Liver (tissue), 8 donors: ENCODE measurements at regions not wholly inside any gene's neighbourhood (a gene's known extent, or its start where the extent isn't known, plus 50 kb on each side); places are given as distances from the start of the nearest gene placed in this dataset.

ENCODE experiments used
- DNase-seq: peaks from one replicate; pipeline ENCODE4 v3.0.0-alpha.2; 2017; ENCODE audit warnings: low spot score
- H3K27ac ChIP-seq, 2 donors: one replicate each; pipeline ENCODE4 v1.7.0; 2013; ENCODE audit warnings: inconsistent platforms in 2 of 2, low read length in 2 of 2, control low read depth in 1 of 2, low read depth in 1 of 2, mild to moderate bottlenecking in 1 of 2
- H3K27me3 ChIP-seq, 4 donors: one replicate each; pipeline versions ENCODE4 v1.6.1 to v1.7.0; 2013; ENCODE audit warnings: low read length in 3 of 4, inconsistent platforms in 1 of 4, mild to moderate bottlenecking in 1 of 4, moderate library complexity in 1 of 4; ENCODE audit not compliant: control insufficient read depth in 4 of 4, insufficient read depth in 4 of 4
- H3K36me3 ChIP-seq, 4 donors: one replicate each; pipeline versions ENCODE4 v1.6.1 to v1.7.0; 2013; ENCODE audit warnings: low read length in 3 of 4, mild to moderate bottlenecking in 3 of 4, low read depth in 1 of 4, moderate library complexity in 1 of 4; ENCODE audit not compliant: control insufficient read depth in 4 of 4, insufficient read depth in 3 of 4
- H3K4me1 ChIP-seq, 4 donors: one replicate each; pipeline versions ENCODE4 v1.6.1 to v1.7.0; 2013; ENCODE audit warnings: low read length in 3 of 4, mild to moderate bottlenecking in 3 of 4, moderate library complexity in 1 of 4; ENCODE audit not compliant: control insufficient read depth in 4 of 4, insufficient read depth in 4 of 4
- H3K4me3 ChIP-seq, 3 donors: one replicate each; pipeline versions ENCODE4 v1.6.1 to v1.7.0; 2013; ENCODE audit warnings: low read length in 3 of 3, control low read depth in 1 of 3, low read depth in 1 of 3, mild to moderate bottlenecking in 1 of 3
- H3K9ac ChIP-seq, 2 donors: one replicate each; pipeline ENCODE4 v1.7.0; 2013; ENCODE audit warnings: low read length in 2 of 2, mild to moderate bottlenecking in 2 of 2, moderate library complexity in 2 of 2, control low read depth in 1 of 2, low read depth in 1 of 2
- H3K9me3 ChIP-seq, 4 donors: one replicate each; pipeline versions ENCODE4 v1.6.1 to v1.7.0; 2013; ENCODE audit warnings: low read length in 3 of 4; ENCODE audit not compliant: control insufficient read depth in 4 of 4
- EGR1 ChIP-seq, 2 donors: IDR thresholded peaks; 2 replicates each; pipeline ENCODE4 v1.6.1; 2016 to 2018; ENCODE audit warnings: antibody characterized with exemption in 2 of 2, low read depth in 2 of 2
- FOXA1 ChIP-seq: IDR thresholded peaks from 2 replicates; pipeline ENCODE4 v1.6.1; 2016; ENCODE audit warnings: antibody characterized with exemption
- FOXA2 ChIP-seq: IDR thresholded peaks from 2 replicates; pipeline ENCODE4 v1.6.1; 2016; ENCODE audit warnings: antibody characterized with exemption
- GABPA ChIP-seq, 2 donors: IDR thresholded peaks in 1 of 2; conservative IDR thresholded peaks in 1 of 2; 2 replicates each; pipeline ENCODE4 v1.6.1; 2016; ENCODE audit warnings: antibody characterized with exemption in 2 of 2, mild to moderate bottlenecking in 1 of 2, moderate library complexity in 1 of 2
- HNF4A ChIP-seq, 2 donors: conservative IDR thresholded peaks; 2 replicates each; pipeline ENCODE4 v1.6.1; 2016; ENCODE audit warnings: antibody characterized with exemption in 2 of 2, mild to moderate bottlenecking in 2 of 2
- HNF4G ChIP-seq: IDR thresholded peaks from 2 replicates; pipeline ENCODE4 v1.6.1; 2016; ENCODE audit warnings: antibody characterized with exemption
- JUND ChIP-seq, 2 donors: IDR thresholded peaks; 2 replicates each; pipeline ENCODE4 v1.6.1; 2016; ENCODE audit warnings: antibody characterized with exemption in 2 of 2
- MAX ChIP-seq: IDR thresholded peaks from 2 replicates; pipeline ENCODE4 v1.6.1; 2016; ENCODE audit warnings: antibody characterized with exemption
- NR2F2 ChIP-seq: IDR thresholded peaks from 2 replicates; pipeline ENCODE4 v1.6.1; 2016; ENCODE audit warnings: antibody characterized with exemption
- RAD21 ChIP-seq, 2 donors: IDR thresholded peaks; 2 replicates each; pipeline ENCODE4 v1.6.1; 2016; ENCODE audit warnings: antibody characterized with exemption in 2 of 2, mild to moderate bottlenecking in 2 of 2
- RXRA ChIP-seq, 2 donors: IDR thresholded peaks; 2 replicates each; pipeline ENCODE4 v1.6.1; 2017 to 2018; ENCODE audit warnings: antibody characterized with exemption in 2 of 2, mild to moderate bottlenecking in 1 of 2
- SP1 ChIP-seq: IDR thresholded peaks from 2 replicates; pipeline ENCODE4 v1.6.1; 2018; ENCODE audit warnings: antibody characterized with exemption, mild to moderate bottlenecking
- TAF1 ChIP-seq: conservative IDR thresholded peaks from 2 replicates; pipeline ENCODE4 v1.6.1; 2016; ENCODE audit warnings: antibody characterized with exemption, mild to moderate bottlenecking
- YY1 ChIP-seq: IDR thresholded peaks from 2 replicates; pipeline ENCODE4 v1.6.1; 2016; ENCODE audit warnings: antibody characterized with exemption, mild to moderate bottlenecking
- WGBS: extraction: QIAGEN DNeasy Blood & Tissue Kit; methylation state at CpG from one replicate; pipeline ENCODE4 v1.1.7; 2013; 5-methylcytosine and 5-hydroxymethylcytosine counted together
- TF ChIP-seq, protein P1 (sequence below): IDR thresholded peaks from 2 replicates; pipeline ENCODE4 v1.6.1; 2016; ENCODE audit warnings: antibody characterized with exemption, mild to moderate bottlenecking
- TF ChIP-seq, protein P2 (sequence below): fragments of 150-350 bp; IDR thresholded peaks from 2 replicates; pipeline ENCODE4 v1.5.1; 2017; ENCODE audit warnings: improper control_type of control experiment, low read depth, low read length; ENCODE audit not compliant: missing input control
- TF ChIP-seq, protein P3 (sequence below): IDR thresholded peaks from 2 replicates; pipeline ENCODE4 v1.6.1; 2016; ENCODE audit warnings: antibody characterized with exemption
- TF ChIP-seq, protein P4 (sequence below): IDR thresholded peaks from 2 replicates; pipeline ENCODE4 v1.6.1; 2016; ENCODE audit warnings: antibody characterized with exemption
- donor health status: healthy.
- donor health status: healthy.
- donor health status: healthy.
- donor health status: healthy.
- donor health status: healthy.

DNA sequence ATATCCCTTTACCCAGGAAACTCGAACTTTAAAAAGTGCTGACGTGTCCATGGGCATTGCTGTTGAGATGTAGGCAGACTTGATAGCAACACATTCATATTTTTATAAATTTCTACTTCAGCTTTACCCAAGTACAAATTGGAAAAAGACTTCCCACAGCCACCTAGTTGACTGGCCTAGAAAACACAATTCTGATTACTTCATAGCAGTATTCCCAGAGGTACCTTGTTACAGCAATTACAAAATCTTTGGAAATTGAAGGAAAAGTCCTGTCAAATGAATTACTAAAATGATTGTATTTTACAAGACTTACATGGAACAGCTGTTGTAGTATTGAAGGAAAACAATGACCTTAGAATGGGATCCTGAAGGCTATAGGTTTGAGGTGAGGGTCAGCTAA is 130.7 kb upstream of the NREP start (continued):
- TF ChIP-seq, protein P1, sequence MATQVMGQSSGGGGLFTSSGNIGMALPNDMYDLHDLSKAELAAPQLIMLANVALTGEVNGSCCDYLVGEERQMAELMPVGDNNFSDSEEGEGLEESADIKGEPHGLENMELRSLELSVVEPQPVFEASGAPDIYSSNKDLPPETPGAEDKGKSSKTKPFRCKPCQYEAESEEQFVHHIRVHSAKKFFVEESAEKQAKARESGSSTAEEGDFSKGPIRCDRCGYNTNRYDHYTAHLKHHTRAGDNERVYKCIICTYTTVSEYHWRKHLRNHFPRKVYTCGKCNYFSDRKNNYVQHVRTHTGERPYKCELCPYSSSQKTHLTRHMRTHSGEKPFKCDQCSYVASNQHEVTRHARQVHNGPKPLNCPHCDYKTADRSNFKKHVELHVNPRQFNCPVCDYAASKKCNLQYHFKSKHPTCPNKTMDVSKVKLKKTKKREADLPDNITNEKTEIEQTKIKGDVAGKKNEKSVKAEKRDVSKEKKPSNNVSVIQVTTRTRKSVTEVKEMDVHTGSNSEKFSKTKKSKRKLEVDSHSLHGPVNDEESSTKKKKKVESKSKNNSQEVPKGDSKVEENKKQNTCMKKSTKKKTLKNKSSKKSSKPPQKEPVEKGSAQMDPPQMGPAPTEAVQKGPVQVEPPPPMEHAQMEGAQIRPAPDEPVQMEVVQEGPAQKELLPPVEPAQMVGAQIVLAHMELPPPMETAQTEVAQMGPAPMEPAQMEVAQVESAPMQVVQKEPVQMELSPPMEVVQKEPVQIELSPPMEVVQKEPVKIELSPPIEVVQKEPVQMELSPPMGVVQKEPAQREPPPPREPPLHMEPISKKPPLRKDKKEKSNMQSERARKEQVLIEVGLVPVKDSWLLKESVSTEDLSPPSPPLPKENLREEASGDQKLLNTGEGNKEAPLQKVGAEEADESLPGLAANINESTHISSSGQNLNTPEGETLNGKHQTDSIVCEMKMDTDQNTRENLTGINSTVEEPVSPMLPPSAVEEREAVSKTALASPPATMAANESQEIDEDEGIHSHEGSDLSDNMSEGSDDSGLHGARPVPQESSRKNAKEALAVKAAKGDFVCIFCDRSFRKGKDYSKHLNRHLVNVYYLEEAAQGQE, result no peak
- no peak for TF ChIP-seq HNF4A (conservative IDR thresholded peaks at IDR 0.05)
- TF ChIP-seq NR2F2, result no peak

DNA sequence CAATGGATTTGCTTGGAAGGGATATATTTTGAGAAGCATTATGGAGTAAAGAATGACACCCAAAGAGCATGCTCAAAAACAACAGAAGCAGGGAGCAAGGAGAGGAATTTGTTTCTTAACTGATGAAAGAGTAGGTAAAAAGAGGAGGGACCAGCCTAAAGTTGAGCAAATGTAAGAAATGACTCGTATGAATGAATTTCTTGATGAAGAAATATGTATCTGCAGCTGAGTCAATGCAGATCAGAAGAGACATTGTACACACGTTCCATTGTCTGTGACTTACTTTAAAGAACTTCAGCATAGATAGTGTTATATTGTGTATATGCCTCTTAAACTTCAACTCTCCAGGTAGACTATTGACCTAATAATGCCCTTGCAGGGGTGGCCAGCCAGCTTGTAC is 112.7 kb upstream of the NREP start:
- 86% methylated on average over 2 of the region's 2 CpGs for WGBS
- H3K27me3 ChIP-seq, result no peaks in the 10 kb centered on the region
- H3K4me3 ChIP-seq, result no peak overlapping the region
- H3K27ac ChIP-seq, result no peak overlapping the region
- no peaks in the 10 kb centered on the region for H3K36me3 ChIP-seq
- no peaks in the 10 kb centered on the region for H3K9me3 ChIP-seq
- DNase-seq, result no peak
- no peaks in the 10 kb centered on the region for H3K4me1 ChIP-seq
- H3K9ac ChIP-seq, result no peak overlapping the region
- TF ChIP-seq SP1, result no peak

DNA sequence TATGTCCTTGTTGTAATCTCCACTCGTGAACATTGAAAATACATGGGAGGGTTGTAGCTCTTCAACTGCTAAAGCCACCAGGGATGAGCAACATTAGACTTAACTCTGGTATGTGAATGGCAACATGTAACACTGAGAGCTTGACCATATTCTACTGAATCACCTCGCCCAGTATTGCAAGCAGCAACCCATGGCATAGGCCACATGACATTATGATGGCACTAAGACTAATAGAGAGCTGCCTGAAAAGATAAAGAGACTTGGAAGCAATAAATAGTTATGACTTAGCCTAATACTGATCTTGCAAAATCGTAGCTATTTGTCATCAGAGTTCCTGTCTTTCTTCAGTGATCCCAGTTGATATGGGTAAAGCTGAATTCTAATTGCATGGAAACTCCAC is 108.4 kb upstream of the NREP start:
- WGBS, result 84% methylated on average over 3 of the region's 3 CpGs
- Histone ChIP-seq H3K4me1 (no peaks in the 10 kb centered on the region), H3K4me3 (no peak overlapping the region), H3K9me3 (no peaks in the 10 kb centered on the region), H3K27me3 (no peaks in the 10 kb centered on the region), H3K27ac (no peak overlapping the region), H3K36me3 (no peaks in the 10 kb centered on the region), H3K9ac (no peak overlapping the region)
- TF ChIP-seq, protein P2, sequence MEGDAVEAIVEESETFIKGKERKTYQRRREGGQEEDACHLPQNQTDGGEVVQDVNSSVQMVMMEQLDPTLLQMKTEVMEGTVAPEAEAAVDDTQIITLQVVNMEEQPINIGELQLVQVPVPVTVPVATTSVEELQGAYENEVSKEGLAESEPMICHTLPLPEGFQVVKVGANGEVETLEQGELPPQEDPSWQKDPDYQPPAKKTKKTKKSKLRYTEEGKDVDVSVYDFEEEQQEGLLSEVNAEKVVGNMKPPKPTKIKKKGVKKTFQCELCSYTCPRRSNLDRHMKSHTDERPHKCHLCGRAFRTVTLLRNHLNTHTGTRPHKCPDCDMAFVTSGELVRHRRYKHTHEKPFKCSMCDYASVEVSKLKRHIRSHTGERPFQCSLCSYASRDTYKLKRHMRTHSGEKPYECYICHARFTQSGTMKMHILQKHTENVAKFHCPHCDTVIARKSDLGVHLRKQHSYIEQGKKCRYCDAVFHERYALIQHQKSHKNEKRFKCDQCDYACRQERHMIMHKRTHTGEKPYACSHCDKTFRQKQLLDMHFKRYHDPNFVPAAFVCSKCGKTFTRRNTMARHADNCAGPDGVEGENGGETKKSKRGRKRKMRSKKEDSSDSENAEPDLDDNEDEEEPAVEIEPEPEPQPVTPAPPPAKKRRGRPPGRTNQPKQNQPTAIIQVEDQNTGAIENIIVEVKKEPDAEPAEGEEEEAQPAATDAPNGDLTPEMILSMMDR, result no peak
- TF ChIP-seq, protein P3, sequence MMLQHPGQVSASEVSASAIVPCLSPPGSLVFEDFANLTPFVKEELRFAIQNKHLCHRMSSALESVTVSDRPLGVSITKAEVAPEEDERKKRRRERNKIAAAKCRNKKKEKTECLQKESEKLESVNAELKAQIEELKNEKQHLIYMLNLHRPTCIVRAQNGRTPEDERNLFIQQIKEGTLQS, result no peak
- TF ChIP-seq HNF4G, result no peak
- TF ChIP-seq YY1, result no peak
- TF ChIP-seq, protein P4, sequence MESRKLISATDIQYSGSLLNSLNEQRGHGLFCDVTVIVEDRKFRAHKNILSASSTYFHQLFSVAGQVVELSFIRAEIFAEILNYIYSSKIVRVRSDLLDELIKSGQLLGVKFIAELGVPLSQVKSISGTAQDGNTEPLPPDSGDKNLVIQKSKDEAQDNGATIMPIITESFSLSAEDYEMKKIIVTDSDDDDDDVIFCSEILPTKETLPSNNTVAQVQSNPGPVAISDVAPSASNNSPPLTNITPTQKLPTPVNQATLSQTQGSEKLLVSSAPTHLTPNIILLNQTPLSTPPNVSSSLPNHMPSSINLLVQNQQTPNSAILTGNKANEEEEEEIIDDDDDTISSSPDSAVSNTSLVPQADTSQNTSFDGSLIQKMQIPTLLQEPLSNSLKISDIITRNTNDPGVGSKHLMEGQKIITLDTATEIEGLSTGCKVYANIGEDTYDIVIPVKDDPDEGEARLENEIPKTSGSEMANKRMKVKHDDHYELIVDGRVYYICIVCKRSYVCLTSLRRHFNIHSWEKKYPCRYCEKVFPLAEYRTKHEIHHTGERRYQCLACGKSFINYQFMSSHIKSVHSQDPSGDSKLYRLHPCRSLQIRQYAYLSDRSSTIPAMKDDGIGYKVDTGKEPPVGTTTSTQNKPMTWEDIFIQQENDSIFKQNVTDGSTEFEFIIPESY, result no peak
- no peak for TF ChIP-seq FOXA2
- TF ChIP-seq SP1, result no peak
- TF ChIP-seq MAX, result no peak
- no peak for TF ChIP-seq RXRA (IDR thresholded peaks at IDR 0.05)
- TF ChIP-seq JUND (IDR thresholded peaks at IDR 0.05), result no peak
- no peak for TF ChIP-seq NR2F2
- TF ChIP-seq RAD21 (IDR thresholded peaks at IDR 0.05), result no peak
- TF ChIP-seq TAF1, result no peak
- TF ChIP-seq HNF4A (conservative IDR thresholded peaks at IDR 0.05), result no peak
- TF ChIP-seq GABPA (IDR thresholded peaks at IDR 0.05 in 1 of 2, conservative IDR thresholded peaks at IDR 0.05 in 1 of 2), result no peak
- TF ChIP-seq FOXA1, result no peak
- no peak for TF ChIP-seq EGR1 (IDR thresholded peaks at IDR 0.05; ENCODE audit: low read depth in 2 of 2)
- TF ChIP-seq, protein P1, result no peak
- DNase-seq, result no peak
